HG03457 (cell line): ENCODE measurements at regions not wholly inside any gene's neighbourhood (a gene's known extent, or its start where the extent isn't known, plus 50 kb on each side); places are given as distances from the start of the nearest gene placed in this dataset.
A peak's percentile ranks its signal among the peaks of the same experiment; 100 is the strongest.

ENCODE experiments used
- ATAC-seq: cut with Tn5 transposase; IDR thresholded peaks from one replicate; pipeline ENCODE4 v1.9.1; 2021; ENCODE audit warnings: moderate number of reproducible peaks; ENCODE audit not compliant: unreplicated experiment

DNA sequence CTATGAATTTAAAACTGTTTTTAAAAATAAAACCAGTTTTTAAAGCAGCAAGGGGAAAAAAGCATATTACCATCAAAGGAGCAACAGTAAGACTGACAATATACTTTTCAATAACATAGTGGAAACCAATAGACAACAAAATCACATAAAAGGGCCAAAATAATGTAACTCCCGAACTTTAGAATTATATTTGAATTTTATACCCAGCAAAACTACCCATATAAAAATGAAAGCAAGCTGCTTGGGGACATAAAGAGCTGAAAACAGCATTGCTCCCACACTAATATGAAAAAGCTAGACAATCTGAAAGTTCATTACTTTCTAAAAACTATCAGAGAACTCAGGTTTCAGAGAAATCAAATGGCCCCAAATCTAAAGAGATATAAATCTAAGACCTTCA is 199.4 kb upstream of the ARID1B start:
- no peak for ATAC-seq

GRCh38 chr6:156575361-156575760 is 201.8 kb upstream of the ARID1B start:
- ATAC-seq = no peak

GRCh38 chr6:156564807-156565149 is 212.4 kb upstream of the ARID1B start:
- no peak for ATAC-seq

GRCh38 chr6:156564127-156564806 is 212.9 kb upstream of the ARID1B start:
- peak; percentile 90 for ATAC-seq

GRCh38 chr6:156563714-156564113 is 213.5 kb upstream of the ARID1B start:
- ATAC-seq = no peak

DNA sequence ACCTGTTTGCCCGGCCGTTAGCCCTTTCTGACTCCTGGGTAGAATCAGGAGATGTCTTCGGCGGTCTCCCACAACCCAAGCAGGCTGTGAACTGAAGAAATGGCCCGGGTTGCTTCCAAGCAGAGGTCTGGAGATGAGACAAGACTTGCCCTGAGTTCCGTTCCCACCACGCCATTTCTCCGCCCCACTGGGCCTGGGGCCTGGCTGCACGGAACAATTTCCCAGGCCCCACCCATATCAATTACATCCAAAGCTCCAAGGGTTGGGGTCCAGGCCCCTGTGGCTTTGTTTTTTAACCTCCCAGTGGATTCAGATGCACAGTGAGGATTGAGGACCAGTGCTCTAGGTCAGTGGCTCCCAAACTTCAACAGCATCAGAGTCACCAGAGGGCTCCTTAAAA is 214.5 kb upstream of the ARID1B start:
- no peak for ATAC-seq

GRCh38 chr6:156562019-156562418 is 215.2 kb upstream of the ARID1B start:
- no peak for ATAC-seq

- no peak for ATAC-seq
These were observed 216.7 kb upstream of the ARID1B start for GRCh38 chr6:156560476-156560875.

DNA sequence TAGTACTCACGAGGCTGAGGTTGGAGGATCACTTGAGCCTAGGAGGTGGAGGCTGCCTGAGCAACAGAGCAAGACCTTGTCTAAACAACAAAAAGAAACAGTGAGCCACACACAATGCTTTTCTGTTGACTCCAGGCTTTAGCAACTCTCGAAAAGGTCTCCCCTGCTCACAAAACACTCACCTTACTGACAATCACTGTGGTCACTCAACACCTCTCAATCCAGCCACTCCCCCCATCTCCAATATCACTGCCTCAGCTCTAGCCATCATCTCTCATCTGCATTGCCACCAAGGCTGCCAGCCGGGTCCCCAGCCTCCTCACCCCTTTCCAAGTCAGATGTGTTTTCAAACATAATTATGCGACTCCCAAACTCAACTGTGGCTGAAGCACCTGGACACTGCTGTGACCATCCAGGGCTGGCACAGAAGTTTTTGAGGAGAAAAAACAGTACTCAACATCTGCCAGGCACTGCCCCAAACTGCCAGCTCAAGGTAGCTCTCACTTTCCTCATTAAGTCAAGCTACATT is 218.0 kb upstream of the ARID1B start:
- ATAC-seq = no peak

DNA sequence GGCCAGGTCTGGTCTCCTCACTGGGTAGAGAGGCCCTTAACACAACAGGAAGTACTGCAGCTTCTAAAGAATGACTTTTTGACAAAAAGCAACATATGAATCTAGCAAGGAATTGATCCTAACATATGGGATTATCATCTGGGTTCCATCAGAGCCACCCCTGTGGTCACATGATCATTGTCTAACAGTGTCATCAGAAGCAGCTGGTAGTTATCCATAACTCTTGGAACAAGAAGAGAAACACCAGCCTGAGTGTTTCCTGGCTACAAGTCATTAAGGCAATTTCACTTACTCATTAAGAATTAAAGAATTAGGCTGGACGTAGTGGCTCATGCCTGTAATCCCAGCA is 219.3 kb upstream of the ARID1B start:
- no peak for ATAC-seq

DNA sequence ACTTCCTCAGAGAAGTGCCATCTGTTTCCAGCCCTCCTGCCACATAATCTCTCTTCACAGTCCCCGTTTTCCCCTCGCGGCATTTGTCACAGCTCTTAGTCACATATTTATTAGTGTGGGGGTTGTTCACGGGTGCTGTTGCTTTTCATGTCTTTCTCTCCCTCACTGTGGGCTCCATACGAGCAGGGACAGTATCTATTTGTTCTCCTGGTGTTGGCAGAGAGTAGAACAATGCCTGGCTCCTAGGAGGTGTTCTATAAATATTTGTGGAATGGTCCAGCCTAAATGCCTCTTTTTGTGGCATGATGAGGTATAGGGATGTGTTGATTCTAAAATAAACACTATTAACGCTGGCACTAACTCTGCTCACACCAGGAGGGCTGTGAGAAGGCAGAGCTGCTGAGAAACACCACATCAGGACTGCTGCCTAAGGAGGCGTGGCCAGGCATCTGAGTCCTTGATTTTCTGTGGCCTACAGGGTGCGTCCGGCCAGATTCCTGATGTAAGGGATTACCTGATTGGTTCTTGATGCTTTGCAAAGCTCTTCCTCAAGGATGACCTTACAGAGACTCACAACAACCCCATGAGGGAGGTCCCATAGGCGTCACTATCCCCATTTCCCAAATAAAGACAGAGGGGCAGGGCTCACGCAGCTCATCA is 219.8 kb upstream of the ARID1B start:
- ATAC-seq = no peak

- ATAC-seq = no peak
These were observed 220.4 kb upstream of the ARID1B start for GRCh38 chr6:156556811-156557210.

GRCh38 chr6:156555116-156555515 is 222.1 kb upstream of the ARID1B start:
- ATAC-seq = no peak

DNA sequence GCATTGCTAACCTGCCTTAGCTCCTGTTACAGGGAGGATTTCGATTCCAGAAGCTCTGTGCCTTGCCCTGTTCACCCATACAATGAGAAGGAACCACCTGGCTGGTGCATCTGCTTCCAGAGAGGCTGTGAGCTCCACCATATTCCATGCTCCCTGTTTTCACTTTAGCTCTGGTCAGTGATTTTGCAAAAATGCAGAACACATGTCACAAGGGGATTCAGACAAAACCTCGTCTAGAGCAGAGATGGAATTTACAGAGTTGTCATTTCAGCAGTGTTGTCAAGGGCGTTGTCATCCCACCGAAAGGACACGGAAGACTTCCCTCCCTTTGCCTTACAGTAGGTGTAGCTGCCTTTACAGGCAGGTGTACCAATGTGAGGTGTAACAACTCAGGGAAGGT is 223.0 kb upstream of the ARID1B start:
- ATAC-seq = no peak

- no peak for ATAC-seq
These were observed 224.3 kb upstream of the ARID1B start for GRCh38 chr6:156552849-156553248.

DNA sequence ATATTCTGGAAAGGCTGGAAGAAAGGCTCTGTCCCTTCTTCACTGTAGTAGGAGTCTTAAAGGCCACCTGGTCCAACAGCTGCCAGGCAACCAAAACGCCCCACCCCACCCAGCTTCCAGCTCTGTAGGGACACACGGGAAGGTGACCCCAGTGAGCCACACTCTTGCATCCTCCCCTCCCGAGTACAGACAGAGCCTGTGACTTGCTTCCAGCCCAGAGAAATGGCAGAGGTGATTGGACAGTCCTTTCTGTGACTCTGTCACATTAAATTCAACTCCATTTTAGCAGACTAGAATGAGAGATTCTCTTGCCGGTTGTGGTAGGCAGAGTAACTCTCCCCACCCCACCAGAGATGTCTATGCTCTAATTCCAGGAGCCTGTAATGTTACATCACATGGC is 226.2 kb upstream of the ARID1B start:
- ATAC-seq = no peak

DNA sequence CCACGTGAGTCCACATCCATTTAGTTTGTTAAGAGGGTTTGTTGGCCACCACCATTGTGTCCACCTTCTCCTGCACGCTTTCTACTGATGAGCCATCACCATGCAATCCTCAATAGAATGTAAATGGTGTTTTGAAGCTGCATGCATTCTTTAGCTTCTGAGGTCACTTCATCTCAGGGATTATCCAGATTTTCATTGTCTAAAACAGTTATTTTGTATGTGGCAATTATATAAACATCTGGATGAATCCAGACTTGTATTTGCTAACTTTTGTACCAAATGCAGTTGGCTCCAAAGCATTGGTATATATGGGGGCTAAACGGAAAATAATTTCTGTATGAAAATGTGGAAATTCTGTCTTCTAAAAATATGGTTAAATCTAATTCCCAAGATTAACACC is 231.2 kb upstream of the ARID1B start:
- ATAC-seq = no peak

DNA sequence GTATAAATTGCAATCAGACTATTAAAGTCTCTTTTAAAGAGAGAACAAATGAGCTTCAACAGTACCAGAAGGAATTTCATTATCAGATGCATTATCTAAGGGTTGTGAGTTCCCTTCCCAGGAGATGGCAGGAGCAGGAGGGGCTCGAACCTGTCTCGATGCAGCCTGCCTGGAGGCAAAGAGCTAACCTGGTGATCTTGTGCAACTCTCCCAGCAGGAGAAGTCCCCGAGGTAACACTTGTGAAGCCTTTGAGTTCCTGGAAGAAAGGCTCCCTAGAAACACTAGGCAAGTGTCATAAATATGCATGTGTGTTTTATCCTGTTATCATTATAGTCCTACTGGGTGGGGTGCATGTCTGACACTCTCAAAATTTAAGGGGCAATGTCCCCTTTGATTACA is 232.2 kb upstream of the ARID1B start:
- no peak for ATAC-seq

DNA sequence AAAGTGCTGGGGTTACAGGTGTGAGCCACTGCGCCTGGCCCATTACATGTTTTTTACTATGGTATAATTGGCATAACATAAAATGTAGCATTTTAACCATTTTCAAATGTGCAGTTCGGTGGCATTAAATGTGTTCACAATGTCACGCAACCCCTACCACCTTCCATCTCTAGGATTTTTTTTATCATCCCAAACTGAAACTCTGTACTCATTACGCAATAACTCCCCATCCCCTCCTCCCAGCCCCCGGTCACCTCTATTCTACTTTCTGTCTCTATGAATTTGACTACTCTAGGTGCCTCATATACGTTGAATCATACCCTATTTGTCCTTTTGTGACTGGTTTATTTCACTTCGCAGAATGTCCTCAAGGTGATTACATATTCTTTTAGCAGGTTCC is 233.1 kb upstream of the ARID1B start:
- no peak for ATAC-seq

DNA sequence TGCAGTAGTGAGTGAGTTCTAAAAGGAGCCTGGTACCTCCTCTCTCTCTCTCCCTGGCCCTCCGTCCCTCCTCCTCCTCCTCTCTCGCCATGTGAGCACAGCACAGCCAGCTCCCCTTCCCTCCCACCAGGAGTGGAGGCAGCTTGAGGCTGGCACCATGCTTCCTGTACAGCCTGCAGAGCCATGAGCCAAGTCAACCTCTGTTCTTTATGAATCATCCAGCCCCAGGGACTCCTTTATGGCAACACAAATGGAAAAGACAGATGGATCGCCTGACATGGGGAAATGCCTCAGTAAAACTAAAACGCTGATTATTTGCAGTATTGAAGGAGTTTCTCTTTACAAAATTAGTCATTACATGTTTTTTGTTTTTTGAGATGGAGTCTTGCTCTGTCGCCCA is 233.7 kb upstream of the ARID1B start:
- no peak for ATAC-seq

DNA sequence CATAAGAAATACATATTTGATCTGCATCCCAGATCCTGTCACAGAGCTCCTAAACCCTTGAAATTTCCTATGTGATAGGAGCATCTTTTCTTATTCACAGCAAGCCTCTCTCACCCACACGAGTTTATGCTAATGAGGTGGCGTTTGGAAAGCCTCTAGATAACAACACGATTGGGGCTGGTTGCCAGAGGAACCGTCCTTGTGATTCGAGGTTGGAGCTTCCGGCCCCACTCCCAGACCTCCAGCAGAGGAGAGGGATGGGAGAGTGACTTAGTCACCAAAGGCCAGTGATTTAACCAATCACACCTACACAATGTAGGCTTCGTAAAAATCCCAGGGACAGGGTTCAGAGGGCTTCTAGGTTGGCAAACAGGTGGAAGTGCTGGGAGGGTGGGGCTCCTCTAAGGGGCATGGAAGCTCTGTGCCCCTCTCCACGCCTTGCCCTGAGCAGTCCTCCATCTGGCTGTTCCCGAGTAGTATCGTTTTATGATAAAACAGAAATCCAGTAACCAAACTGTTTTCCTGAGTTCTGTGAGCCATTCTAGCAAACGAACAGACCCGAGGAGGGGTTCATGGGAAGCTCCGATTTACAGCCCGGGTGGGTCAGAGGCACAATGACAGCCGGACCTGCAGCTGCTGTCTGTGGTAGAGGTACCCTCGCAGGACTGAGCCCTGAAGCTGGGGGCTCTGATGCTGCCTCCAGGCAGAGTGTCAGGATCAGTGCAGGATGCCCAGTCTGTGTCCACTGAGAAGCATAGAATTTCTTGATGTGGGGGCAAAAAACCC is 238.1 kb upstream of the ARID1B start:
- no peak for ATAC-seq

DNA sequence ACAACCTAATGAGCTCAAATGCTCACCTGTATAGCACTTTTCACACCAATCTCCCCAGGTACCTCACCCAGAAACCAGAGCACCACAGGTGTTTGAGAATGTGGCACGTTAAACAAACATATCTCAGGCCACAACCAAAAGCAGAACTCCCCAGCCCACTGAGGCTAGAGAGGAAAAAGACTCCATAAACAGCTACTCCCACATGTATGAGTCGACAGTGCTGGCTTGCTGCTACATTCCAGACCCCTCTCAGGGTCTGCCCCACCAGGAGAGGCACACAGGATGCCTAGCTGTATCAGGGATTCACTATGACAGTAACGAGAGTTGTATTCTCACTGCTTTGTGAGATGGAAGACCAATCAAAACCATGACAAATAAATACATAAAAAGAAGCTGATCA is 242.6 kb upstream of the ARID1B start:
- no peak for ATAC-seq
